GM23338 (cell line): ENCODE measurements at regions not wholly inside any gene's neighbourhood (a gene's known extent, or its start where the extent isn't known, plus 50 kb on each side); places are given as distances from the start of the nearest gene placed in this dataset.

Source experiments
- ATAC-seq: fragments of 200-7000 bp; cut with Tn5 transposase; 3 replicates; pipeline ENCODE4 v1.9.1; 2020
- DNase-seq: peaks from one replicate; pipeline ENCODE4 v3.0.0-alpha.2; 2015; ENCODE audit warnings: low spot score
- H2AFZ ChIP-seq: fragments of 200-600 bp; sonication (generic); 2 replicates; pipeline ENCODE4 v1.8.0; 2016; ENCODE audit warnings: antibody characterized with exemption, mild to moderate bottlenecking, moderate library complexity
- H3F3A ChIP-seq: fragments of 200-600 bp; sonication (generic); replicated peaks from 2 replicates; pipeline ENCODE4 v1.8.0; 2017; ENCODE audit warnings: antibody characterized with exemption, mixed run types, low read depth
- H3K27ac ChIP-seq: fragments of 200-600 bp; sonication (generic); 2 replicates; pipeline ENCODE4 v1.6.1; 2016; ENCODE audit warnings: low read depth
- H3K27me3 ChIP-seq: fragments of 200-600 bp; sonication (generic); 2 replicates; pipeline ENCODE4 v1.8.0; 2016; ENCODE audit warnings: mild to moderate bottlenecking, mixed run types, moderate library complexity; ENCODE audit not compliant: insufficient read depth
- H3K36me3 ChIP-seq: fragments of 200-600 bp; sonication (generic); 2 replicates; pipeline ENCODE4 v1.8.0; 2016; ENCODE audit warnings: mild to moderate bottlenecking; ENCODE audit not compliant: insufficient read depth
- H3K4me1 ChIP-seq: fragments of 200-600 bp; sonication (generic); 2 replicates; pipeline ENCODE4 v1.8.0; 2016; ENCODE audit warnings: mild to moderate bottlenecking, moderate library complexity; ENCODE audit not compliant: insufficient read depth
- H3K4me2 ChIP-seq: fragments of 200-600 bp; sonication (generic); 2 replicates; pipeline ENCODE4 v1.7.1; 2017; ENCODE audit warnings: mixed run types
- H3K4me3 ChIP-seq: fragments of 200-600 bp; sonication (generic); 2 replicates; pipeline ENCODE4 v1.6.1; 2016; ENCODE audit warnings: mixed run types
- H3K79me2 ChIP-seq: fragments of 200-600 bp; sonication (generic); replicated peaks from 2 replicates; pipeline ENCODE4 v1.8.0; 2017; ENCODE audit warnings: mild to moderate bottlenecking; ENCODE audit not compliant: insufficient read depth
- H3K9me2 ChIP-seq: fragments of 200-600 bp; sonication (generic); 2 replicates; pipeline ENCODE4 v1.8.0; 2017; ENCODE audit not compliant: insufficient read depth
- H4K20me1 ChIP-seq: fragments of 200-600 bp; sonication (generic); replicated peaks from 2 replicates; pipeline ENCODE4 v1.8.0; 2017; ENCODE audit warnings: mild to moderate bottlenecking; ENCODE audit not compliant: insufficient read depth
- H3K27ac Mint-ChIP-seq: 2 replicates; pipeline ENCODE4 v1.8.0; 2020; ENCODE audit warnings: inconsistent platforms, mild to moderate bottlenecking, moderate library complexity, mixed read lengths
- H3K27me3 Mint-ChIP-seq: 3 replicates; pipeline ENCODE4 v1.8.0; 2022; ENCODE audit warnings: low read depth, mild to moderate bottlenecking, moderate library complexity, mixed read lengths, inconsistent platforms; ENCODE audit not compliant: insufficient read depth, poor library complexity
- H3K36me3 Mint-ChIP-seq: 3 replicates; pipeline ENCODE4 v1.8.0; 2021; ENCODE audit warnings: low read depth, mild to moderate bottlenecking, inconsistent platforms, moderate library complexity, mixed read lengths
- H3K4me1 Mint-ChIP-seq: 3 replicates; pipeline ENCODE4 v1.8.0; 2020; ENCODE audit warnings: mild to moderate bottlenecking, inconsistent platforms, mixed read lengths
- H3K4me3 Mint-ChIP-seq: 3 replicates; pipeline ENCODE4 v1.8.0; 2021; ENCODE audit warnings: moderate library complexity, mild to moderate bottlenecking, inconsistent platforms, mixed read lengths
- H3K9me3 Mint-ChIP-seq: 3 replicates; pipeline ENCODE4 v1.8.0; 2020; ENCODE audit warnings: moderate library complexity, mild to moderate bottlenecking, inconsistent platforms, mixed read lengths
- CREB1 ChIP-seq: fragments of 250-450 bp; sonication (Bioruptor Pico); IDR thresholded peaks from 2 replicates; pipeline ENCODE4 v1.5.0; 2020; ENCODE audit warnings: low read depth, mild to moderate bottlenecking, moderate library complexity
- CTCF ChIP-seq, 2 experiments: fragments of 200-600 bp in 1 of 2; sonication (generic) in 1 of 2; conservative IDR thresholded peaks; 2 replicates each; pipeline versions ENCODE4 v1.5.1 to v1.6.1; 2016 to 2017; ENCODE audit warnings: antibody characterized with exemption in 2 of 2, low read depth in 2 of 2, mild to moderate bottlenecking in 2 of 2, moderate library complexity in 1 of 2
- ETS1 ChIP-seq: IDR thresholded peaks from 2 replicates; pipeline ENCODE4 v1.6.1; 2016; ENCODE audit warnings: antibody characterized with exemption
- EZH2 ChIP-seq: fragments of 200-600 bp; sonication (generic); IDR thresholded peaks from one replicate; pipeline ENCODE4 v1.8.0; 2017; ENCODE audit warnings: antibody characterized with exemption, mild to moderate bottlenecking, low read depth; ENCODE audit not compliant: unreplicated experiment
- EZH2phosphoT487 ChIP-seq: fragments of 200-600 bp; sonication (generic); IDR thresholded peaks from one replicate; pipeline ENCODE4 v1.8.1; 2018; ENCODE audit warnings: antibody characterized with exemption; ENCODE audit not compliant: unreplicated experiment
- JUNB ChIP-seq: IDR thresholded peaks from one replicate; pipeline ENCODE4 v1.6.1; 2016; ENCODE audit warnings: antibody characterized with exemption; ENCODE audit not compliant: unreplicated experiment
- NANOG ChIP-seq: IDR thresholded peaks from 2 replicates; pipeline ENCODE4 v1.6.1; 2016; ENCODE audit warnings: antibody characterized with exemption, borderline replicate concordance
- POLR2AphosphoS5 ChIP-seq: IDR thresholded peaks from 2 replicates; pipeline ENCODE4 v1.6.1; 2016; ENCODE audit warnings: antibody characterized with exemption, low read depth
- REST ChIP-seq: IDR thresholded peaks from one replicate; pipeline ENCODE4 v1.6.1; 2018; ENCODE audit warnings: antibody characterized with exemption; ENCODE audit not compliant: unreplicated experiment
- STAT1 ChIP-seq: IDR thresholded peaks from one replicate; pipeline ENCODE4 v1.6.1; 2016; ENCODE audit warnings: antibody characterized with exemption; ENCODE audit not compliant: unreplicated experiment
- ZNF114 ChIP-seq: fragments of 250-450 bp; sonication (Bioruptor Pico); IDR thresholded peaks from 2 replicates; pipeline ENCODE4 v1.5.0; 2020; ENCODE audit warnings: mild to moderate bottlenecking, moderate library complexity
- ZNF331 ChIP-seq: fragments of 250-450 bp; sonication (Bioruptor Pico); IDR thresholded peaks from 2 replicates; pipeline ENCODE4 v1.5.0; 2020; ENCODE audit warnings: low read depth, mild to moderate bottlenecking, moderate library complexity
- ZNF462 ChIP-seq: fragments of 250-450 bp; sonication (Bioruptor Pico); IDR thresholded peaks from 2 replicates; pipeline ENCODE4 v1.5.0; 2020; ENCODE audit warnings: mild to moderate bottlenecking, moderate library complexity

GRCh38 chr2:8522687-8523086 is 159.2 kb upstream of the ID2 start:
- Mint-ChIP-seq H3K27me3 (peaks cover 3% of the 10 kb centered on the region), H3K4me3 (no peak overlapping the region), H3K9me3 (no peaks in the 10 kb centered on the region; the same call in 2 of the 3 replicates), H3K27ac (peak overlapping the region; percentile 56; the same call in 1 of the 2 replicates), H3K4me1 (peaks cover 20% of the 10 kb centered on the region), H3K36me3 (no peaks in the 10 kb centered on the region)
- H3K36me3 ChIP-seq: no peaks in the 10 kb centered on the region
- peaks cover 6% of the 10 kb centered on the region; the same call in 1 of the 2 replicates for H3K4me1 ChIP-seq
- no peak for TF ChIP-seq POLR2AphosphoS5
- TF ChIP-seq ZNF462 (CRISPR knock-in tag): no peak
- TF ChIP-seq CTCF (conservative IDR thresholded peaks at IDR 0.05; ENCODE audit: low read depth in 2 of 2): no peak
- no peak for TF ChIP-seq EZH2
- no peak for TF ChIP-seq STAT1
- no peak for TF ChIP-seq NANOG
- no peak for TF ChIP-seq ZNF331 (CRISPR knock-in tag)
- TF ChIP-seq JUNB: no peak
- no peak for TF ChIP-seq REST
- TF ChIP-seq ZNF114 (CRISPR knock-in tag): no peak
- no peak for TF ChIP-seq ETS1
- no peak for TF ChIP-seq CREB1 (CRISPR knock-in tag)
- no peak for TF ChIP-seq EZH2phosphoT487
- no peaks in the 10 kb centered on the region for H3K27me3 ChIP-seq
- no peaks in the 10 kb centered on the region for H3K79me2 ChIP-seq
- no peak overlapping the region for H2AFZ ChIP-seq
- no peak overlapping the region for H3K4me2 ChIP-seq
- DNase-seq (no peak), ATAC-seq (no peak)
- H4K20me1 ChIP-seq: no peaks in the 10 kb centered on the region
- H3K4me3 ChIP-seq: no peak overlapping the region
- H3K27ac ChIP-seq: no peak overlapping the region
- H3F3A ChIP-seq: no peaks in the 10 kb centered on the region
- 0 out of 2 replicates have a peak, but pooled peaks cover 11% of the 10 kb centered on the region for H3K9me2 ChIP-seq
